MCF 10A (cell line): ENCODE measurements at regions not wholly inside any gene's neighbourhood (a gene's known extent, or its start where the extent isn't known, plus 50 kb on each side); places are given as distances from the start of the nearest gene placed in this dataset.
"Not testable (repeated sequence)": the region's sequence is repeated elsewhere in the genome, so short reads cannot be mapped to it uniquely, and the experiment has no call there.

Experiments used
- BruUV-seq: library from RNA; stranded (reverse); fragments of 400-500 nt; replicated peaks from 2 replicates; lab custom pipeline; 2021; lab: Mats Ljungman, UMichigan
- CTCF ChIA-PET: fragments of 300-600 bp; sonication (Branson Sonifier 250); formaldehyde crosslinking; extraction: SDS; loops from one replicate; lab custom pipeline; 2021; ENCODE audit warnings: antibody characterized with exemption, inconsistent platforms; lab: Yijun Ruan, JAX
- POLR2A ChIA-PET: fragments of 300-600, 350-650 bp; sonication (Branson Sonifier 250); formaldehyde crosslinking; extraction: SDS; loops from one replicate; lab custom pipeline; 2020; ENCODE audit warnings: antibody characterized with exemption, inconsistent platforms; lab: Yijun Ruan, JAX
- DNase-seq: peaks from one replicate; pipeline ENCODE4 v3.0.0-alpha.2; 2018; ENCODE audit not compliant: unreplicated experiment
- H3K27ac Mint-ChIP-seq: one replicate; pipeline ENCODE4 v1.8.0; 2022; ENCODE audit warnings: mild to moderate bottlenecking, low read depth, mixed read lengths; ENCODE audit not compliant: unreplicated experiment
- H3K27me3 Mint-ChIP-seq: one replicate; pipeline ENCODE4 v1.8.0; 2022; ENCODE audit warnings: mixed read lengths; ENCODE audit not compliant: insufficient read depth, unreplicated experiment
- H3K36me3 Mint-ChIP-seq: one replicate; pipeline ENCODE4 v1.8.0; 2022; ENCODE audit warnings: mild to moderate bottlenecking, moderate library complexity, mixed read lengths; ENCODE audit not compliant: insufficient read depth, unreplicated experiment
- H3K4me1 Mint-ChIP-seq: one replicate; pipeline ENCODE4 v1.8.0; 2022; ENCODE audit warnings: mixed read lengths; ENCODE audit not compliant: insufficient read depth, unreplicated experiment
- H3K4me3 Mint-ChIP-seq: one replicate; pipeline ENCODE4 v1.8.0; 2022; ENCODE audit warnings: mild to moderate bottlenecking, moderate library complexity, mixed read lengths; ENCODE audit not compliant: unreplicated experiment
- H3K9me3 Mint-ChIP-seq: one replicate; pipeline ENCODE4 v1.8.0; 2022; ENCODE audit warnings: mixed read lengths; ENCODE audit not compliant: unreplicated experiment
- CTCF ChIP-seq: fragments of 200-600 bp; IDR thresholded peaks from one replicate; pipeline ENCODE4 v1.8.0; 2022; ENCODE audit warnings: antibody characterized with exemption, mild to moderate bottlenecking; ENCODE audit not compliant: unreplicated experiment
- intact Hi-C: fragments of 100-400 bp; cut with micrococcal nuclease; formaldehyde crosslinking; loops from 2 replicates; pipeline ENCODE4 v1.14.1; 2022

- Mint-ChIP-seq H3K4me3 (no peak overlapping the region), H3K27ac (no peak overlapping the region), H3K27me3 (no peaks in the 10 kb centered on the region), H3K4me1 (no peaks in the 10 kb centered on the region), H3K9me3 (peaks cover 12% of the 10 kb centered on the region), H3K36me3 (no peaks in the 10 kb centered on the region)
- POLR2A ChIA-PET = no interaction called here
- TF ChIP-seq CTCF = no peak
- intact Hi-C loops = no loop called here
- DNase-seq = no peak
- no TSS peak for BruUV-seq
- CTCF ChIA-PET = no interaction called here
Measured at GRCh38 chr16:9348912-9349311, 257.5 kb downstream of the HAPSTR1 start.

GRCh38 chr16:9349373-9349960, 258.0 kb downstream of the HAPSTR1 start:
- DNase-seq, H3K36me3 Mint-ChIP-seq, H3K27me3 Mint-ChIP-seq, H3K4me3 Mint-ChIP-seq, POLR2A ChIA-PET, BruUV-seq, intact Hi-C loops, H3K27ac Mint-ChIP-seq, H3K4me1 Mint-ChIP-seq, CTCF ChIA-PET: not testable (repeated sequence)
- peaks cover 12% of the 10 kb centered on the region for H3K9me3 Mint-ChIP-seq

- H3K4me1 Mint-ChIP-seq, POLR2A ChIA-PET, DNase-seq, intact Hi-C loops, BruUV-seq, H3K36me3 Mint-ChIP-seq, H3K27me3 Mint-ChIP-seq, H3K4me3 Mint-ChIP-seq, CTCF ChIA-PET, H3K27ac Mint-ChIP-seq: not testable (repeated sequence)
- H3K9me3 Mint-ChIP-seq = peaks cover 12% of the 10 kb centered on the region
Measured at GRCh38 chr16:9350119-9350799, 258.8 kb downstream of the HAPSTR1 start.

GRCh38 chr16:9351440-9351839, 260.0 kb downstream of the HAPSTR1 start:
- Mint-ChIP-seq H3K27me3 (no peaks in the 10 kb centered on the region), H3K4me3 (no peak overlapping the region), H3K36me3 (no peaks in the 10 kb centered on the region), H3K4me1 (no peaks in the 10 kb centered on the region), H3K27ac (no peak overlapping the region), H3K9me3 (peaks cover 12% of the 10 kb centered on the region)
- ChIA-PET CTCF (no interaction called here), POLR2A (no interaction called here)
- DNase-seq = peak; percentile 0
- intact Hi-C loops = no loop called here
- no TSS peak for BruUV-seq
- TF ChIP-seq CTCF = no peak

- POLR2A ChIA-PET = no interaction called here
- no peaks in the 10 kb centered on the region for H3K27me3 Mint-ChIP-seq
- no peak for DNase-seq
- intact Hi-C loops = no loop called here
- H3K27ac Mint-ChIP-seq = no peak overlapping the region
- CTCF ChIA-PET = interaction anchor here (0.7 kb wide), 1 partner anchor 156 kb away, joined by 3 read pairs; no protein-coding TSS in a partner anchor
- no peak for TF ChIP-seq CTCF
- no peak overlapping the region for H3K4me3 Mint-ChIP-seq
- no peaks in the 10 kb centered on the region for H3K4me1 Mint-ChIP-seq
- H3K36me3 Mint-ChIP-seq = no peaks in the 10 kb centered on the region
- no TSS peak for BruUV-seq
- H3K9me3 Mint-ChIP-seq = peaks cover 15% of the 10 kb centered on the region
Measured at GRCh38 chr16:9351841-9352434, 260.5 kb downstream of the HAPSTR1 start.
